DND-41 (cell line): ENCODE measurements at regions not wholly inside any gene's neighbourhood (a gene's known extent, or its start where the extent isn't known, plus 50 kb on each side); places are given as distances from the start of the nearest gene placed in this dataset.

Experiments
- EZH2 ChIP-seq: IDR thresholded peaks from 3 replicates; pipeline ENCODE4 v1.6.1; 2012; ENCODE audit warnings: borderline replicate concordance, low read depth, mild to moderate bottlenecking, moderate library complexity, low read length, inconsistent platforms; ENCODE audit not compliant: severe bottlenecking
- TF ChIP-seq, protein P1 (sequence below): IDR thresholded peaks from 2 replicates; pipeline ENCODE4 v1.5.1; 2012; ENCODE audit warnings: borderline replicate concordance, low read length, moderate library complexity, mild to moderate bottlenecking; ENCODE audit not compliant: poor library complexity, severe bottlenecking; ENCODE audit errors: extremely low read depth

DNA sequence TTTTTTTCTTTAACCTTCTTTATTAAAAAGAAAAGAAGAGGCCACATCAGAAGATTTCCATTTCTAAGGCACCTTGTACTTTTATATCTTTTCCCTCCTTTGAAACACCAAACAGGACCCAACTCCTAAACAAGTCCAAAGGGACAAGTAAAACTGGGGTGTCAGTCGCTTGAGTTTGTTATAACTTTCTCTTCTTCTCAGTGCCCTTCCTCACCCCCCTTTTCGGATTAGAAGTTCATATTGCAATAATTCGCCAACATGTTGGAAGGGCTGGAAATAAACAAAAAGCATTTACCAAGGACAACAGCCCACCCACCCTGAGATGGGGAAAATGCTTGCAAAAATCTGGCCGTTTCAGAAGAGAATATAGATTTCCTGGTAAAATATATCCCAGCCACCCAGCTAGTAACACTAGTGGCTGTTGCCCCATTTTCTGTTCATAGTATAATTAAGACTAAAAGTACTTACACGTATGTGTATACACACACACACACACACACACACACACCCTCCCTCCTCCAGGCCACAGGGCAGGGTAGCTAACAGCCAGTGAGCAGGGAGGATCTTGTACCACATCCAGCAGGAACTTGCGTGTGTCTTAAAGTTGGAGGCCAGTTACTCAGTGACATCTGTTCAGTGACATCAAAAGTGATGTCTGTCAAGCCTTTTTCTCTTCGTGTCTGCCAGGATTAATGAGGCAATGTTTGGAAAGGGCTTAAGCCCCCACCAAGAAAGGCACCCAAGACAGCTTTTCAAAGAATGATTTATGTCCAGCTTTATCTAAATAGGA is 149.1 kb upstream of the KLF4 start:
- TF ChIP-seq, protein P1, sequence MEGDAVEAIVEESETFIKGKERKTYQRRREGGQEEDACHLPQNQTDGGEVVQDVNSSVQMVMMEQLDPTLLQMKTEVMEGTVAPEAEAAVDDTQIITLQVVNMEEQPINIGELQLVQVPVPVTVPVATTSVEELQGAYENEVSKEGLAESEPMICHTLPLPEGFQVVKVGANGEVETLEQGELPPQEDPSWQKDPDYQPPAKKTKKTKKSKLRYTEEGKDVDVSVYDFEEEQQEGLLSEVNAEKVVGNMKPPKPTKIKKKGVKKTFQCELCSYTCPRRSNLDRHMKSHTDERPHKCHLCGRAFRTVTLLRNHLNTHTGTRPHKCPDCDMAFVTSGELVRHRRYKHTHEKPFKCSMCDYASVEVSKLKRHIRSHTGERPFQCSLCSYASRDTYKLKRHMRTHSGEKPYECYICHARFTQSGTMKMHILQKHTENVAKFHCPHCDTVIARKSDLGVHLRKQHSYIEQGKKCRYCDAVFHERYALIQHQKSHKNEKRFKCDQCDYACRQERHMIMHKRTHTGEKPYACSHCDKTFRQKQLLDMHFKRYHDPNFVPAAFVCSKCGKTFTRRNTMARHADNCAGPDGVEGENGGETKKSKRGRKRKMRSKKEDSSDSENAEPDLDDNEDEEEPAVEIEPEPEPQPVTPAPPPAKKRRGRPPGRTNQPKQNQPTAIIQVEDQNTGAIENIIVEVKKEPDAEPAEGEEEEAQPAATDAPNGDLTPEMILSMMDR = no peak
- TF ChIP-seq EZH2 = no peak
